Stomach (tissue), 4 donors: ENCODE measurements at regions not wholly inside any gene's neighbourhood (a gene's known extent, or its start where the extent isn't known, plus 50 kb on each side); places are given as distances from the start of the nearest gene placed in this dataset.

Source experiments
- EP300 ChIP-seq: sonication (generic); formaldehyde crosslinking; IDR thresholded peaks from one replicate; pipeline ENCODE4 v1.6.1; 2017; ENCODE audit warnings: antibody characterized with exemption
- POLR2A ChIP-seq, 4 donors: fragments of 450-650 bp; IDR thresholded peaks; one replicate each; pipeline ENCODE4 v1.6.1; 2016; ENCODE audit warnings: antibody characterized with exemption in 4 of 4, control low read depth in 2 of 4, mild to moderate bottlenecking in 1 of 4, moderate library complexity in 1 of 4
- TF ChIP-seq, protein P1 (sequence below), 7 experiments: fragments of 450-650 bp in 4 of 7; fragments of 200-600 bp in 3 of 7; sonication (generic) in 3 of 7; IDR thresholded peaks; one replicate each; pipeline ENCODE4 v1.5.1; 2016 to 2019; ENCODE audit warnings: antibody characterized with exemption in 7 of 7, control low read depth in 2 of 7, mild to moderate bottlenecking in 1 of 7

DNA sequence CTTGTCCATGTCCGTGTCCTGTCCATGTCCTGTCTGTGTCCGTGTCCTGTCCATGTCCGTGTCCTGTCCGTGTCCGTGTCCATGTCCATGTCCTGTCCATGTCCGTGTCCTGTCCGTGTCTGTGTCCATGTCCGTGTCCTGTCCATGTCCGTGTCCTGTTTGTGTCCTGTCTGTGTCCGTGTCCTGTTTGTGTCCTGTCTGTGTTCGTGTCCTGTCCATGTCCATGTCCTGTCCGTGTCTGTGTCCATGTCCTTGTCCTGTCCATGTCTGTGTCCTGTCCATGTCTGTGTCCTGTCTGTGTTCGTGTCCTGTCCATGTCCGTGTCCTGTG is 55.0 kb upstream of the BHLHE23 start:
- no peak for TF ChIP-seq POLR2A (IDR thresholded peaks at IDR 0.05)
- TF ChIP-seq EP300 = no peak
- TF ChIP-seq, protein P1, sequence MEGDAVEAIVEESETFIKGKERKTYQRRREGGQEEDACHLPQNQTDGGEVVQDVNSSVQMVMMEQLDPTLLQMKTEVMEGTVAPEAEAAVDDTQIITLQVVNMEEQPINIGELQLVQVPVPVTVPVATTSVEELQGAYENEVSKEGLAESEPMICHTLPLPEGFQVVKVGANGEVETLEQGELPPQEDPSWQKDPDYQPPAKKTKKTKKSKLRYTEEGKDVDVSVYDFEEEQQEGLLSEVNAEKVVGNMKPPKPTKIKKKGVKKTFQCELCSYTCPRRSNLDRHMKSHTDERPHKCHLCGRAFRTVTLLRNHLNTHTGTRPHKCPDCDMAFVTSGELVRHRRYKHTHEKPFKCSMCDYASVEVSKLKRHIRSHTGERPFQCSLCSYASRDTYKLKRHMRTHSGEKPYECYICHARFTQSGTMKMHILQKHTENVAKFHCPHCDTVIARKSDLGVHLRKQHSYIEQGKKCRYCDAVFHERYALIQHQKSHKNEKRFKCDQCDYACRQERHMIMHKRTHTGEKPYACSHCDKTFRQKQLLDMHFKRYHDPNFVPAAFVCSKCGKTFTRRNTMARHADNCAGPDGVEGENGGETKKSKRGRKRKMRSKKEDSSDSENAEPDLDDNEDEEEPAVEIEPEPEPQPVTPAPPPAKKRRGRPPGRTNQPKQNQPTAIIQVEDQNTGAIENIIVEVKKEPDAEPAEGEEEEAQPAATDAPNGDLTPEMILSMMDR (IDR thresholded peaks at IDR 0.05) = no peak
